ENCODE measurements at regions not wholly inside any gene's neighbourhood (a gene's known extent, or its start where the extent isn't known, plus 50 kb on each side); places are given as distances from the start of the nearest gene placed in this dataset.

GRCh38 chr9:29882767-29883166 is 2309.5 kb upstream of the C9orf72 start:
- DNase-seq (ENCODE audit: extremely low read depth, low read depth): no peak
- TF ChIP-seq CTCF (IDR thresholded peaks at IDR 0.05; ENCODE audit: low read depth, low read length): no peak

- no peak for TF ChIP-seq CTCF (IDR thresholded peaks at IDR 0.05; ENCODE audit: low read depth, low read length)
- DNase-seq (ENCODE audit: extremely low read depth, low read depth): no peak
Observed at GRCh38 chr9:29906065-29906464, 2332.8 kb upstream of the C9orf72 start.

GRCh38 chr9:29928072-29928471 is 2354.8 kb upstream of the C9orf72 start:
- no peak for TF ChIP-seq CTCF (IDR thresholded peaks at IDR 0.05; ENCODE audit: low read depth, low read length)
- DNase-seq (ENCODE audit: extremely low read depth, low read depth): no peak

GRCh38 chr9:29939559-29939958 is 2366.3 kb upstream of the C9orf72 start:
- no peak for TF ChIP-seq CTCF (IDR thresholded peaks at IDR 0.05; ENCODE audit: low read depth, low read length)
- DNase-seq (ENCODE audit: extremely low read depth, low read depth): no peak

- TF ChIP-seq CTCF (IDR thresholded peaks at IDR 0.05; ENCODE audit: low read depth, low read length): no peak
- no peak for DNase-seq (ENCODE audit: extremely low read depth, low read depth)
Observed at GRCh38 chr9:29945012-29945411, 2371.7 kb upstream of the C9orf72 start.

GRCh38 chr9:29958469-29958868 is 2385.2 kb upstream of the C9orf72 start:
- DNase-seq (ENCODE audit: extremely low read depth, low read depth): no peak

GRCh38 chr9:29965834-29966233 is 2392.6 kb upstream of the C9orf72 start:
- no peak for DNase-seq (ENCODE audit: extremely low read depth, low read depth)
- no peak for TF ChIP-seq CTCF (IDR thresholded peaks at IDR 0.05; ENCODE audit: low read depth, low read length)

More at GRCh38 chr9:29958469-29958868, 2385.2 kb upstream of the C9orf72 start:
- TF ChIP-seq CTCF (IDR thresholded peaks at IDR 0.05; ENCODE audit: low read depth, low read length): no peak

All from AG09319 (cell line).